GM19463 (cell line): ENCODE measurements at regions not wholly inside any gene's neighbourhood (a gene's known extent, or its start where the extent isn't known, plus 50 kb on each side); places are given as distances from the start of the nearest gene placed in this dataset.

ENCODE experiments used
- ATAC-seq: cut with Tn5 transposase; IDR thresholded peaks from one replicate; pipeline ENCODE4 v1.9.1; 2021; ENCODE audit warnings: mild to moderate bottlenecking, moderate library complexity; ENCODE audit not compliant: unreplicated experiment

- ATAC-seq, result no peak
These were observed 358.8 kb upstream of the JAG1 start for GRCh38 chr20:11032611-11033010.

GRCh38 chr20:11034025-11034424 lies 360.2 kb upstream of the JAG1 start:
- no peak for ATAC-seq

- ATAC-seq, result no peak
These were observed 361.4 kb upstream of the JAG1 start for GRCh38 chr20:11035211-11035610.

- no peak for ATAC-seq
These were observed 367.6 kb upstream of the JAG1 start for GRCh38 chr20:11041396-11041795.

GRCh38 chr20:11043001-11043400 lies 369.2 kb upstream of the JAG1 start:
- ATAC-seq, result no peak

- no peak for ATAC-seq
These were observed 370.8 kb upstream of the JAG1 start for GRCh38 chr20:11044561-11044960.

GRCh38 chr20:11045412-11046175 lies 371.8 kb upstream of the JAG1 start:
- ATAC-seq, result no peak

- no peak for ATAC-seq
These were observed 373.8 kb upstream of the JAG1 start for GRCh38 chr20:11047559-11047958.

- ATAC-seq, result no peak
These were observed 374.9 kb upstream of the JAG1 start for GRCh38 chr20:11048739-11049138.

- no peak for ATAC-seq
These were observed 376.6 kb upstream of the JAG1 start for GRCh38 chr20:11050350-11050749.

- ATAC-seq, result no peak
These were observed 377.3 kb upstream of the JAG1 start for GRCh38 chr20:11051136-11051535.

- ATAC-seq, result no peak
These were observed 379.5 kb upstream of the JAG1 start for GRCh38 chr20:11053310-11053709.

GRCh38 chr20:11054266-11054993 lies 380.6 kb upstream of the JAG1 start:
- no peak for ATAC-seq

GRCh38 chr20:11056414-11056813 lies 382.6 kb upstream of the JAG1 start:
- ATAC-seq, result peak; percentile 94

- ATAC-seq, result no peak
These were observed 383.8 kb upstream of the JAG1 start for GRCh38 chr20:11057624-11058023.

GRCh38 chr20:11059659-11060058 lies 385.9 kb upstream of the JAG1 start:
- no peak for ATAC-seq

GRCh38 chr20:11060423-11061185 lies 386.8 kb upstream of the JAG1 start:
- ATAC-seq, result no peak

GRCh38 chr20:11063444-11063843 lies 389.6 kb upstream of the JAG1 start:
- no peak for ATAC-seq

- ATAC-seq, result no peak
These were observed 391.1 kb upstream of the JAG1 start for GRCh38 chr20:11064946-11065345.

GRCh38 chr20:11067359-11067758 lies 393.6 kb upstream of the JAG1 start:
- no peak for ATAC-seq

GRCh38 chr20:11072982-11073381 lies 399.2 kb upstream of the JAG1 start:
- ATAC-seq, result no peak
